ENCODE measurements at regions not wholly inside any gene's neighbourhood (a gene's known extent, or its start where the extent isn't known, plus 50 kb on each side); places are given as distances from the start of the nearest gene placed in this dataset.

DNA sequence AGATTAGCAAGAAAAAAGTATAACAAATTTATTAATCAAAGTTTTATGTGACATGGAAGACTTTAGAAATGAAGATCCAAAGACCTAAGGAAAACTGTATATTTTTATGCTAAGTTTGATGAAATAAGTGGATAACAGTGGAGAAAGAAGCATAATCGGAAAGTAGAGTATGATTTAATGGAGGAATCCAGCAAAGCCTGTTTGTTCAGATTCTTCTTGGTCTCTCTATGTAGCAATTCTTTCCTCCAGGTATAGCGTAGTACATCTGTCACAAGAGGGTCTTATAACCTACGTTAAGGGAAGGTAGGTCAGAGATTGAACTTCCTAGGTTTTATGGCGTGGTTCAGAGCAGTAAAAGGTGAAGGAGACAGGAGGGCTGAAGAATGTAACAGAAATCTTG is 600.6 kb upstream of the CHORDC1 start:
- no peak overlapping the region for H3K27ac ChIP-seq
- in situ Hi-C loops (cut with MboI; ENCODE audit: low pct_unique_long_range_greater_than_20kb in 2 of 9, low sequenced_read_pairs in 9 of 9, unreplicated experiment in 9 of 9) = no loop called here
- no peaks in the 10 kb centered on the region for H3K4me1 ChIP-seq (replicated peaks in 1 of 2)
- ATAC-seq (replicated peaks in 6 of 8) = no peak
- 4 to 100% (median 78%) methylated on average over 1 to 4 of the region's 4 CpGs; no CpG with 5 or more reads in 1 of the 10 experiments for WGBS, 10 experiments
- H3K4me3 ChIP-seq = no peak overlapping the region

DNA sequence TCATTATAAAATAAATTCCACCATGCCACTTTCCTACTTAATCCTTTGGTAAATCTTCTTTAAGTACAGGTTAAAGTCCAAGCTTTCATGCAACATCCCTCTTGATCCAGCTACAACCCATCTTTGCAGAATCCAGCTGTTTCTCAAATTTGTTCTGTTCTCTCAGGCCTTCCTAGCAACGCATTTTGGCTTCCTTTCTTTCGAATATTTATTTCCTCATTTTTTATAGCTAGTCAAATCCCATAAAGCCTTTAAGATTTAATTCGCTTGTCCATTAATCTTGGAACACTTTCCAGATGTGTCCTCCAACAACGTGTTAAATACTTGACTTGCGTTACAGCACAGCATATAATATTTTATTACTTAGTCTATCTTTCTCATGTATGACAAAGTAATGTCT is 600.1 kb upstream of the CHORDC1 start:
- ATAC-seq (replicated peaks in 6 of 8) = no peak
- 0 to 94% (median 86%) methylated on average over 4 to 5 of the region's 5 CpGs for WGBS, 10 experiments
- Histone ChIP-seq H3K27ac (no peak overlapping the region), H3K4me3 (no peak overlapping the region), H3K4me1 (replicated peaks in 1 of 2) (no peaks in the 10 kb centered on the region)
- in situ Hi-C loops (cut with MboI; ENCODE audit: low pct_unique_long_range_greater_than_20kb in 2 of 9, low sequenced_read_pairs in 9 of 9, unreplicated experiment in 9 of 9) = no loop called here

DNA sequence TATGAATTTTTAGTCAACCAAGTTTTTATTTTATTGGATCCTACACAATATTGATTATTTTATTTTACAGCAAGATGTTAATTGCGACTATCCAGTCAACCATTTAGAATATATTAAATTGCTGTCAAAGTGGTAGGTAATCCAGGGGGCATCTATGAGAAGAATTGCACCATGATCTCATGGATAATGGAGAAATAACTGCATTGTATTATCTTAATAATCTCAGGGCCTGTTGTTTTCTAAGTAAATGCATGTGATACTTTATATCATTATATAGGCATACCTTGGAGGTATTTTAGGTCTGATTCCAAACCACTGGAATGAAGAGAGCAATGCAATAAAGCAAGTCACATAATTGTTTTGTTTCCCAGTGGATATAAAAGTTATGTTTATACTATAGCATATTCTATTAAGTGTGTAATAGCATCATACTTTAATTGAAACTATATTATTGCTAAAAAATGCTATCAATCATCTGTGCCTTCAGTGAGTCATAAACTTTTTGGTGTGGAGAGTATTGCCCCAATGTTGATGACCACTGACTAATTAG is 595.4 kb upstream of the CHORDC1 start:
- no peak overlapping the region for H3K27ac ChIP-seq
- in situ Hi-C loops (cut with MboI; ENCODE audit: low pct_unique_long_range_greater_than_20kb in 2 of 9, low sequenced_read_pairs in 9 of 9, unreplicated experiment in 9 of 9) = no loop called here
- ATAC-seq (replicated peaks in 6 of 8) = no peak
- H3K4me1 ChIP-seq (replicated peaks in 1 of 2) = no peaks in the 10 kb centered on the region
- H3K4me3 ChIP-seq = no peak overlapping the region
- WGBS, 10 experiments = 0 to 100% (median 45%) methylated on average over 1 of the region's 1 CpG; no CpG with 5 or more reads in 2 of the 10 experiments

DNA sequence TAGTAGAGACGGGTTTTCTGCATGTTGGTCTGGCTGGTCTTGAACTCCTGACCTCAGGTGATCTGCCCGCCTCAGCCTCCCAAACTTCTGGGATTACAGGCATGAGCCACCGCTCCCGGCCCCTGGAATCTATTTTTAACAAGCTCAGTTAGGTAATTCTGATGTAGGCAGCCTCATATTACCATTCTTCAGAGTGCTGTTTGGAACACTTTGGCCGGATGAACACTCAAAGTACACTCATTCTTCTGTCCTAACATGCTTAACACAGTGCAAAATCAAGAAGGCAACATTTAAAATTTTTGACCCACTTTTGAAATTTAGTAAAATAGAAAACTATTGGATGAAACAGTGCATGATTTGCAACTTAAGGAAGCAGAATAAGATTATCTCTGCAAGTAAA is 586.7 kb upstream of the CHORDC1 start:
- in situ Hi-C loops (cut with MboI; ENCODE audit: low pct_unique_long_range_greater_than_20kb in 2 of 9, low sequenced_read_pairs in 9 of 9, unreplicated experiment in 9 of 9) = no loop called here
- Histone ChIP-seq H3K4me1 (replicated peaks in 1 of 2) (no peaks in the 10 kb centered on the region), H3K27ac (no peak overlapping the region), H3K4me3 (no peak overlapping the region)
- ATAC-seq (replicated peaks in 6 of 8) = no peak
- WGBS, 10 experiments = 0 to 100% (median 85%) methylated on average over 1 to 5 of the region's 5 CpGs; no CpG with 5 or more reads in 1 of the 10 experiments

DNA sequence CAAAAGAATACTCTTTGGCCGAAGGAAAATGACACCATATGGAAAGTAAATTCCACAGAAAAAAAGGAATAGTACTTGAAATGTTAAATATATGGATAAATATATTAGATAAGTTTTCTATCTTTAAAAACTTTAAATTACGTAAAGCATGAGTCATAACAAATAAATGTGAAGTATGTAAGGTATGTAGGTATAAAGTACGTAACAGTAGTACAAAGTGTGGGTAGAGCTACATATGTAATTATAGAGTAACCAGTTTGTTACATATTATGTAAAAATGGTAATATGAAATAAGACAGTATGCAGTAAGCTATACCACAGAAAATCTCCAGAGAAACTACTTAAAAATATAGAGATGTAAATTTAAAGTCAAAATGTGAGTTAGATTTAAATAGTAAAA is 582.3 kb upstream of the CHORDC1 start:
- no peak for ATAC-seq (replicated peaks in 6 of 8)
- 17 to 98% (median 89%) methylated on average over 2 to 3 of the region's 3 CpGs; no CpG with 5 or more reads in 1 of the 10 experiments for WGBS, 10 experiments

DNA sequence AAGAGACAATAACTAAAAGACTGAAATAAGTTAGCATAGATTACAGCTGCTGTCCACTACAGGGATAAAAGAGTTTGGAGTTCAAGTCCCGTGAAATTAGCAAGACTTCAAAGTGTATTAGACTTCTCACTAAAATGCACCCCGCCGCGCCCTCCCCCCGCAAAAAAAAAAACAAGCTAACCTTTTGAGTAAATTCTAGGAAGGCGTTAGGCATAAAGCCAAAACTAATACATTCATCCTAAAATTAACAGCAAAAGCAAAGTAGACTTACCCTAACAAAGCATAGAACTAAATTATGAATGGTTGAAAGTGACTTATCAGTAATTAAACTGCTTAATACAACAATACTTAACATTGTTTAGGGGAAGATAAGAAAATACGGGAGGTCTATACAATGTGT is 581.0 kb upstream of the CHORDC1 start:
- in situ Hi-C loops (cut with MboI; ENCODE audit: low pct_unique_long_range_greater_than_20kb in 2 of 9, low sequenced_read_pairs in 9 of 9, unreplicated experiment in 9 of 9) = no loop called here
- no peak for ATAC-seq (replicated peaks in 6 of 8)
- no peak overlapping the region for H3K4me3 ChIP-seq
- H3K4me1 ChIP-seq (replicated peaks in 1 of 2) = no peaks in the 10 kb centered on the region
- H3K27ac ChIP-seq = no peak overlapping the region
- WGBS, 10 experiments = 18 to 100% (median 90%) methylated on average over 1 to 7 of the region's 7 CpGs

More for the DNA sequence above, 582.3 kb upstream of the CHORDC1 start:
- Histone ChIP-seq H3K27ac (no peak overlapping the region), H3K4me3 (no peak overlapping the region), H3K4me1 (replicated peaks in 1 of 2) (no peaks in the 10 kb centered on the region)
- in situ Hi-C loops (cut with MboI; ENCODE audit: low pct_unique_long_range_greater_than_20kb in 2 of 9, low sequenced_read_pairs in 9 of 9, unreplicated experiment in 9 of 9) = no loop called here

DNA sequence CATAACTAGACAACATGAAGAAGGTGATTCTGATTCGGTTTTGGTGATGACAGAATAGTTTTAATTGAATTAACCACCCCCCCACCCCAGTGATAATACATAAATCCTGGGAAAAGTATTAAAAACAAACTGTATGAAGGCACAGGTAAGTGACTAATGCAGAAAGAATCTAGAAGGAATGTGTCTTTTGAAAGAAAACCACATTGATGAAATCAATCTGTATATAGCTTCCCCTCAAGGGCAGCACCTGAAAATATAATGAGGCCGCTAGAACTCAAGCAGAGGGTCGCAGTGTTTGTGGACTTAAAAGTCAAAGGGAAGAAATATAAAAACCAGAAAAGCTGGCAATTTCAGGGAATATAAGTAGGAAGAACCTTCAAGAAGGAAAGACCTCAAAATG is 580.5 kb upstream of the CHORDC1 start:
- 17 to 100% (median 43%) methylated on average over 1 to 3 of the region's 3 CpGs for WGBS, 10 experiments
- in situ Hi-C loops (cut with MboI; ENCODE audit: low pct_unique_long_range_greater_than_20kb in 2 of 9, low sequenced_read_pairs in 9 of 9, unreplicated experiment in 9 of 9) = no loop called here

DNA sequence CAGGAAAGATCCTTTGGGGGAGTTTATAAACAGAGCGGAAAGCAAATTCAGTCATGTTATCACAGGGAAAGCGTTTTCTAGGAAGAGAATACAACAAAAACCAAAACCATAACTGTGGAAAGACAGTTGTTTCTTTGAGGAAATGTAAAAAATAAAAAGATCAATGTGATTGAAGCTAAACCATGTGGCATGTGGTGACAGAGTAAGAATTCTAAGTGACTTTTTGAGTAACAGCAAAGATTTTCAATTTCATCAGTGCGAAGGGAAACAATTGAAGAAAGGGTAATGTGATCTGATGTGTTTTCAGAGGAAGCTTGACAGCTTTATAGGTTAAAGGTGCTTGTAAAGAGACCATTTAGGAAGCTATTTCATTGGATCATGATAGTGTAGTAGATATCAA is 575.9 kb upstream of the CHORDC1 start:
- no peak overlapping the region for H3K27ac ChIP-seq
- H3K4me3 ChIP-seq = no peak overlapping the region
- ATAC-seq (replicated peaks in 6 of 8) = no peak
- in situ Hi-C loops (cut with MboI; ENCODE audit: low pct_unique_long_range_greater_than_20kb in 2 of 9, low sequenced_read_pairs in 9 of 9, unreplicated experiment in 9 of 9) = no loop called here
- H3K4me1 ChIP-seq (replicated peaks in 1 of 2) = peaks cover 0 to 4% of the 10 kb centered on the region in 2 donors
- WGBS, 10 experiments = 11 to 100% (median 82%) methylated on average over 1 to 3 of the region's 3 CpGs

More for the DNA sequence above, 580.5 kb upstream of the CHORDC1 start:
- no peak overlapping the region for H3K27ac ChIP-seq
- peaks cover 0 to 2% of the 10 kb centered on the region in 2 donors for H3K4me1 ChIP-seq (replicated peaks in 1 of 2)
- H3K4me3 ChIP-seq = no peak overlapping the region
- no peak for ATAC-seq (replicated peaks in 6 of 8)

DNA sequence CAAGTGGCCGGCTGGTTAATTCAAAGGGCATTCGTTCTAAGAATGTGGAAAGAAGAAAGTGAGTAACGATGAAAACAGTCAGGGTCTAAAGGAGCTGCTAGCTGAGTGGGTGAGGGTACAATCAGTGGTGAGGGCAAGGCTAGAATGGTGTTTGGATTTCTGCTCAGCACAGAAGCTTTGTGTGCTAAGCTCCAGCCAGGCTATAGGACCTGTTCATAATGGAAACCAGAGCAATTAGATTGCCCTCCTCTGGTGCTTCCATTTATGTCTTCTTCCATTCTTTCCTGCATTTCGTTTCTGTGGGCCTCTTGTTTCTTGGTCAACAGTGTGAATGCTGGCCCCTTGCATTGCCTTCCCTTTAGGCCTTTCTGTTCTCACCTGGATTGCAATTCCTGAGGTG is 572.9 kb upstream of the CHORDC1 start:
- in situ Hi-C loops (cut with MboI; ENCODE audit: low pct_unique_long_range_greater_than_20kb in 2 of 9, low sequenced_read_pairs in 9 of 9, unreplicated experiment in 9 of 9) = no loop called here

DNA sequence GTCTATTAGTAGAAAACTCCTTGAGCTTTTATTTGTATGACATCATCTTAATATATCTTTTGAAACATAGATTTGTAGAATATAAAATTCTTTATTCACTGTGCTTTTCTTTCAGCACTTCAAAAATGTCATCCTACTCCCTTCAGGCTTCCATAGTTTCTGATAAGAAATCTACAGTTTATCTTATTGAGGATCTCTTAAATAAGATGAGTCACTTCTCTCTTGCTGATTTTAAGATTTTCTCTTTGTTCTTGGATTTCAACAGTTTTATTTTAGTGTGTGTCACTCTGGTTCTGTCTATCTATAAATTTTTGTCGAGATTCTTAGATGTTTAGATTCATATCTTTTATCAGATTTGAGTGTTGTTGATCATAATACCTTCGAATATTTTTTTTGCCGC is 566.1 kb upstream of the CHORDC1 start:
- in situ Hi-C loops (cut with MboI; ENCODE audit: low pct_unique_long_range_greater_than_20kb in 2 of 9, low sequenced_read_pairs in 9 of 9, unreplicated experiment in 9 of 9) = no loop called here
- ATAC-seq (replicated peaks in 6 of 8) = no peak
- peaks cover 0 to 5% of the 10 kb centered on the region in 2 donors for H3K4me1 ChIP-seq (replicated peaks in 1 of 2)
- WGBS, 10 experiments = 13 to 100% (median 59%) methylated on average over 1 to 3 of the region's 3 CpGs
- no peak overlapping the region for H3K27ac ChIP-seq
- no peak overlapping the region for H3K4me3 ChIP-seq

More for the DNA sequence above, 572.9 kb upstream of the CHORDC1 start:
- Histone ChIP-seq H3K27ac (no peak overlapping the region), H3K4me3 (no peak overlapping the region), H3K4me1 (replicated peaks in 1 of 2) (peaks cover 0 to 9% of the 10 kb centered on the region in 2 donors)
- no peak for ATAC-seq (replicated peaks in 6 of 8)
- WGBS, 10 experiments = 3 to 100% (median 62%) methylated on average over 1 to 4 of the region's 4 CpGs

DNA sequence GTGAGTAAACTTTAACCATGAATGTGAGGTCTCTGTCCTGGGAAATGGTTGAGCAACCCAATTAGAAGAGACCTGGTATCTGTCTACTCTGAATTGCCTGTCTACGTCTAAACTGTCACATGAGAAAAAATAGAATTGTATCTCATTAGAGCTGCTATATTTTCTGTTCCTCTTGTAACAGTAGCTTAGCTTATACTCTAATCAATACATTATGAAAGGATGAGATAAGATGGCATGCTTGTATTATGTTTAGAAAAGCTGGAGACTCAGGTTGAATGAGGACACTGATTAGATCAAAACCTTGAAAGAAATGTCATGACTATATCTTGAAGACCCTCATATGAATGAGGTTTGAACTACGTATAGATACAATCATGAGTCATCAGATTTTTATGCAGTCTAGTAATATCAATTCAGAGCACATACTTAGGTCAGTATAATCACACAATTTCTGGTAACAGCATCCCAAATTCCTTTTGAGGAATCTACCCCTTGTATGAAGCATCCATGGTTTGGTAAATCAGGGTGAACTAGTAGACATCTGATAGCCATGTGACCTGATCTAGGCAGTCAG is 561.5 kb upstream of the CHORDC1 start:
- no peak overlapping the region for H3K27ac ChIP-seq
- in situ Hi-C loops (cut with MboI; ENCODE audit: low pct_unique_long_range_greater_than_20kb in 2 of 9, low sequenced_read_pairs in 9 of 9, unreplicated experiment in 9 of 9) = no loop called here
- ATAC-seq (replicated peaks in 6 of 8) = no peak
- WGBS, 10 experiments = 0 to 94% (median 47%) methylated on average over 1 to 2 of the region's 2 CpGs; no CpG with 5 or more reads in 2 of the 10 experiments
- peaks cover 0 to 4% of the 10 kb centered on the region in 2 donors for H3K4me1 ChIP-seq (replicated peaks in 1 of 2)
- H3K4me3 ChIP-seq = no peak overlapping the region

DNA sequence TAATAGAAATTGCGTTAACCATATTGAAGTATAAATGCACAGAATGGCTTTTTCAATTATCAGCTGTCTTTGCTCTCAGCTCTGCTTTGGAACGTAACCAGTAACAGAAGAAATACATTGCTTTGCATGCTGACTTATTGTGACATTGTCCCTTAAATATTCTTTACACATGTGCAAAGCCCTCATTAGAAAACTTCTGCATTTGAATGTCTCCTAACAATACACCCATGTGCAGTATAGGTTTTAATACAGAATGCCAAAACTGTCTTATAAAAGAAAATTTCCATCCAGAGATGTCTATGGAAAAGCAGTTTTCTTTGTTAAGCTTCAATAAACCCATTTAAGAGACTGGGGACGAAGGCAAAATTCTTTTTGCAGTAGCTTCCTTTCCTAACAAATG is 560.3 kb upstream of the CHORDC1 start:
- H3K4me3 ChIP-seq = no peak overlapping the region
- no peak overlapping the region for H3K27ac ChIP-seq
- in situ Hi-C loops (cut with MboI; ENCODE audit: low pct_unique_long_range_greater_than_20kb in 2 of 9, low sequenced_read_pairs in 9 of 9, unreplicated experiment in 9 of 9) = no loop called here
- peaks cover 0 to 12% of the 10 kb centered on the region in 2 donors for H3K4me1 ChIP-seq (replicated peaks in 1 of 2)
- WGBS, 10 experiments = 0 to 100% (median 69%) methylated on average over 1 to 3 of the region's 3 CpGs
- ATAC-seq (replicated peaks in 6 of 8) = no peak

DNA sequence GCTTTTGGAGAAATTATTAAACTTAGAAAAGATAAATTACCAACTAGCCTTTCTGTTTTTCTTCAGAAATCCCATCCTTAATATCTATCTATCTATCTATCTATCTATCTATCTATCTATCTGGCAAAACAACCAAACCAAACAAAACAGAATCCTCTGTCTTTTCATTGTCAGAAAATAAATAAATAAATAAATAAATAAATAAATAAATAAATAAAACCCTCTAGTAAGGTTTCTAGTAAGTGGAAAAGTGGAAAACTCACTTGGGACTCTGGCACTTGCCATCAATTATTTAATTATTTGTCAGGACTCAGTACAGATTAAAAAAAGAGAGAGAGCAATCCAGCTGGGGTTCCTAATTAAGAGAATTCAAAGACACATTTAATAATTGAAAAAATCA is 556.2 kb upstream of the CHORDC1 start:
- ATAC-seq (replicated peaks in 6 of 8) = no peak
- H3K4me1 ChIP-seq (replicated peaks in 1 of 2) = peaks cover 3 to 12% of the 10 kb centered on the region in 2 donors
- no peak overlapping the region for H3K27ac ChIP-seq

DNA sequence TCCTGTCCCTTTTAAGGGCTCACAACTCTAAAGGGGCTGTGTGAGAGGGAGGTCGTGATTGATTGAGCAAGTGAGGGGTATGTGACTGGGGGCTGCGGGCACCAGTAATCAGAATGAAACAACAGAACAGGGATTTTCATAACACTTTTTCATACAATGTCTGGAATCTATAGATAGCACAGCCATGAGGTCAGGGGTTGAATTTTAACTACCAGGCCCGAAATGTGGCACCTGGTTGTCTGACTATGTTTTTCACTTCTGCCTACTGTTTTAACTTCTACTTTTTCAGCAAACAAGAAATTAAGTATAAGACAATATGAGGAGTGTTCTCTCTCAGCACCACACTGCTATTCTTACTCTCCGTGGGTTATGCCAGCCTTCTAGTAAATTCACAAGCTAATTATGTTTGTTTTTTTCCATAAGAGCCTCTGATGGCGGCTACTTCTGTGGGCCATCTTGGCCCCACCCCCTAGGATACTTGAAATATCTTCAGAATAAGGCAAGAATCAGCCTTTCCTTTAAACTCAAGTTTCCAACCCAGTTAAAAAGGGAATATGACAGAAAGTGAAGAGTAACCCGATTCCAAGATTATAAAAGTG is 552.8 kb upstream of the CHORDC1 start:
- 13 to 92% (median 70%) methylated on average over 2 to 6 of the region's 6 CpGs; no CpG with 5 or more reads in 1 of the 10 experiments for WGBS, 10 experiments
- Histone ChIP-seq H3K27ac (no peak overlapping the region), H3K4me1 (replicated peaks in 1 of 2) (peaks cover 3 to 8% of the 10 kb centered on the region in 2 donors), H3K4me3 (no peak overlapping the region)
- no peak for ATAC-seq (replicated peaks in 6 of 8)
- in situ Hi-C loops (cut with MboI; ENCODE audit: low pct_unique_long_range_greater_than_20kb in 2 of 9, low sequenced_read_pairs in 9 of 9, unreplicated experiment in 9 of 9) = no loop called here

More for the DNA sequence above, 556.2 kb upstream of the CHORDC1 start:
- H3K4me3 ChIP-seq = no peak overlapping the region
- in situ Hi-C loops (cut with MboI; ENCODE audit: low pct_unique_long_range_greater_than_20kb in 2 of 9, low sequenced_read_pairs in 9 of 9, unreplicated experiment in 9 of 9) = no loop called here
